ENCODE measurements at regions not wholly inside any gene's neighbourhood (a gene's known extent, or its start where the extent isn't known, plus 50 kb on each side); places are given as distances from the start of the nearest gene placed in this dataset.
A peak's percentile ranks its signal among the peaks of the same experiment; 100 is the strongest.
"Not testable (repeated sequence)": the region's sequence is repeated elsewhere in the genome, so short reads cannot be mapped to it uniquely, and the experiment has no call there.

DNA sequence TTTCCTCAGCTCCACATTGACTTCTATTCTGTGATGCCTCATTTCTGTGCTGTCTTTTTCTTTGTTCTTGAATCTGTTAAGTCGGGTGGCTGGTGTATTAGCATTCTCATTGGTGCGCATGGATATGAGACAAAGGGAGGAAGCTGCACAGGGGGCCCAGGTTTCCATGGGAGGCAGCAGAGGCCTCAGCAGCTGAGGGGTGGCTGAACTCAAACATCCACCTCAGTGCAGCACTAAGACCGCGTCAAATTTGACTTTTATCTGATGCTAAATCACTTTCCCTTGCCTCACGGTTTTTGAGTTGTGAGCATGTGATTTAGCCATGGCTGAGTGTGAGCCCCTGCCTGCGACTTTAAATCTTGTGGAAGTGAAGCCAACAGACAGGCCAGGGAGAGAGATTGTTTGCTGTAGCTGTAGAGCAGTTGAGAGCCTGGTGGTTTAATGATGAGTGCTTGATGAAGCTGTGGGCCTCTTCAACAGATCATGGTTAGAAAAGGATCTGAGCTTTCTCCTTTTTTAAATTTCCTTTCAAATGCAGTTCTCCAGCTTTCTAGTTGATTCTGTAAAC, 193.3 kb upstream of the ZNF804B start:
- TF ChIP-seq, protein P1, sequence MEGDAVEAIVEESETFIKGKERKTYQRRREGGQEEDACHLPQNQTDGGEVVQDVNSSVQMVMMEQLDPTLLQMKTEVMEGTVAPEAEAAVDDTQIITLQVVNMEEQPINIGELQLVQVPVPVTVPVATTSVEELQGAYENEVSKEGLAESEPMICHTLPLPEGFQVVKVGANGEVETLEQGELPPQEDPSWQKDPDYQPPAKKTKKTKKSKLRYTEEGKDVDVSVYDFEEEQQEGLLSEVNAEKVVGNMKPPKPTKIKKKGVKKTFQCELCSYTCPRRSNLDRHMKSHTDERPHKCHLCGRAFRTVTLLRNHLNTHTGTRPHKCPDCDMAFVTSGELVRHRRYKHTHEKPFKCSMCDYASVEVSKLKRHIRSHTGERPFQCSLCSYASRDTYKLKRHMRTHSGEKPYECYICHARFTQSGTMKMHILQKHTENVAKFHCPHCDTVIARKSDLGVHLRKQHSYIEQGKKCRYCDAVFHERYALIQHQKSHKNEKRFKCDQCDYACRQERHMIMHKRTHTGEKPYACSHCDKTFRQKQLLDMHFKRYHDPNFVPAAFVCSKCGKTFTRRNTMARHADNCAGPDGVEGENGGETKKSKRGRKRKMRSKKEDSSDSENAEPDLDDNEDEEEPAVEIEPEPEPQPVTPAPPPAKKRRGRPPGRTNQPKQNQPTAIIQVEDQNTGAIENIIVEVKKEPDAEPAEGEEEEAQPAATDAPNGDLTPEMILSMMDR (IDR thresholded peaks at IDR 0.05; ENCODE audit: low read depth, low read length), result no peak
- H3K27ac ChIP-seq, result no peak overlapping the region
- H3K36me3 ChIP-seq, result no peaks in the 10 kb centered on the region
- DNase-seq (ENCODE audit: low read depth in 1 of 2, low spot score in 1 of 2), result no peak
- H3K4me1 ChIP-seq (ENCODE audit: low read depth), result peaks cover 14% of the 10 kb centered on the region
- H3K9me3 ChIP-seq (ENCODE audit: low read depth), result no peaks in the 10 kb centered on the region
- no peaks in the 10 kb centered on the region for H3K27me3 ChIP-seq
- H3K4me3 ChIP-seq, result no peak overlapping the region

GRCh38 chr7:88565401-88565800, 194.1 kb upstream of the ZNF804B start:
- peaks cover 14% of the 10 kb centered on the region for H3K4me1 ChIP-seq (ENCODE audit: low read depth)
- H3K4me3 ChIP-seq, result no peak overlapping the region
- no peaks in the 10 kb centered on the region for H3K9me3 ChIP-seq (ENCODE audit: low read depth)
- DNase-seq (ENCODE audit: low read depth in 1 of 2, low spot score in 1 of 2), result no peak
- TF ChIP-seq, protein P1 (IDR thresholded peaks at IDR 0.05; ENCODE audit: low read depth, low read length), result no peak
- H3K36me3 ChIP-seq, result no peaks in the 10 kb centered on the region
- no peak overlapping the region for H3K27ac ChIP-seq
- H3K27me3 ChIP-seq, result no peaks in the 10 kb centered on the region

DNA sequence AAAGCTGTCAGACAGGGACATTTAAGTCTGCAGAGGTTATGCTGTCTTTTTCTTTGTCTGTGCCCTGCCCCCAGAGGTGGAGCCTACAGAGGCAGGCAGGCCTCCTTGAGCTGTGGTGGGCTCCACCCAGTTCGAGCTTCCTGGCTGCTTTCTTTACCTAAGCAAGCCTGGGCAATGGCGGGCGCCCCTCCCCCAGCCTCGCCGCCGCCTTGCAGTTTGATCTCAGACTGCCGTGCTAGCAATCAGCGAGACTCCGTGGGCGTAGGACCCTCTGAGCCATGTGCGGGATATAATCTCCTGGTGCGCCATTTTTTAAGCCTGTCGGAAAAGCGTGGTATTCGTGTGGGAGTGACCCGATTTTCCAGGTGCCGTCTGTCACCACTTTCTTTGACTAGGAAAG, 203.1 kb upstream of the ZNF804B start:
- H3K27me3 ChIP-seq; DNase-seq (ENCODE audit: low read depth in 1 of 2, low spot score in 1 of 2); H3K36me3 ChIP-seq: not testable (repeated sequence)

GRCh38 chr7:88554847-88555246, 204.7 kb upstream of the ZNF804B start:
- not testable (repeated sequence) for H3K36me3 ChIP-seq; H3K9me3 ChIP-seq (ENCODE audit: low read depth); H3K4me3 ChIP-seq; DNase-seq (ENCODE audit: low read depth in 1 of 2, low spot score in 1 of 2); H3K27me3 ChIP-seq; H3K27ac ChIP-seq; H3K4me1 ChIP-seq (ENCODE audit: low read depth)

More for the DNA sequence above, 203.1 kb upstream of the ZNF804B start:
- not testable (repeated sequence) for H3K9me3 ChIP-seq (ENCODE audit: low read depth); H3K27ac ChIP-seq; H3K4me3 ChIP-seq; H3K4me1 ChIP-seq (ENCODE audit: low read depth)

DNA sequence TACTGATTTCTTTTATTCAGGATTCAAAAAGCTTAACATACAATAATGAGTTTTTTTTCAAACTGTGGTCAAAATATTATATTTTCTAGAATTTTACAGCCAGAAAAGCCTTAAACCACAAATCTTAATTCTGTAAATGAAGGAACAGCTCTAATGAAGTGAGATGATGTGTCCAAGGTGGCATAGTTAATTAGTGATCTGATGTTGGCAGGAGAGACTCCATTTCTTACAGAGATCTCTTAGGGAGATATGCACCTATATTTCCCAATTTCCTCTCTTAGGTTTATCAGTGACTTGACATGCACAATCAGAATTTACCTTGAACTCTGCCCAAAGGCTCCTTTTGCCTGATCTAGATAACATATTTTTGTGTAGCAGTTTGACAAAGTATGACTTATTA, 211.1 kb upstream of the ZNF804B start:
- H3K9me3 ChIP-seq (ENCODE audit: low read depth), result no peaks in the 10 kb centered on the region
- no peaks in the 10 kb centered on the region for H3K36me3 ChIP-seq
- H3K27ac ChIP-seq, result no peak overlapping the region
- DNase-seq (ENCODE audit: low read depth in 1 of 2, low spot score in 1 of 2), result no peak
- H3K4me3 ChIP-seq, result no peak overlapping the region
- H3K27me3 ChIP-seq, result no peaks in the 10 kb centered on the region
- TF ChIP-seq, protein P1 (IDR thresholded peaks at IDR 0.05; ENCODE audit: low read depth, low read length), result no peak
- H3K4me1 ChIP-seq (ENCODE audit: low read depth), result no peaks in the 10 kb centered on the region

DNA sequence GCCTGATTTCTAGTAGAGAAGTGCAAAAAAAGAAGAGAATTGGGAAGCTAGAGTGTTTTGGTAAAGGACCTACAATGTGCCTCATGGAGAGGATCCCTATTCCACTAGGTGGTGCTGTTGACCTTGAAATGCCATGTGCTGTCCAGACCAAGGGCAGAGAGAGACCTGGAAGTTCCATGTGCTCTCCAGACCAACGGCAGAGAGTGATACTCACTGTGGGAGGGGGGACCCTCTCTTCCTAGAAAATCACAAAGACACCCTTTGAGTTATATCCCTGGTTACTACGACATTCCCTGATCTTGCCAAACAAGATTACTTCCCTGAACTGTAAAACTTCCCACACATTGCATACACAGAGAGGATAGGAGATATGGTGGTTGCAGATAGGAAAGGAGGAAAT, 212.7 kb upstream of the ZNF804B start:
- peak; percentile 8 to 34 for DNase-seq (ENCODE audit: low read depth in 1 of 2, low spot score in 1 of 2)
- H3K9me3 ChIP-seq (ENCODE audit: low read depth), result no peaks in the 10 kb centered on the region
- no peaks in the 10 kb centered on the region for H3K36me3 ChIP-seq
- TF ChIP-seq, protein P1 (IDR thresholded peaks at IDR 0.05; ENCODE audit: low read depth, low read length), result peak; percentile 18
- H3K4me1 ChIP-seq (ENCODE audit: low read depth), result no peaks in the 10 kb centered on the region
- no peak overlapping the region for H3K27ac ChIP-seq
- no peaks in the 10 kb centered on the region for H3K27me3 ChIP-seq
- H3K4me3 ChIP-seq, result no peak overlapping the region

DNA sequence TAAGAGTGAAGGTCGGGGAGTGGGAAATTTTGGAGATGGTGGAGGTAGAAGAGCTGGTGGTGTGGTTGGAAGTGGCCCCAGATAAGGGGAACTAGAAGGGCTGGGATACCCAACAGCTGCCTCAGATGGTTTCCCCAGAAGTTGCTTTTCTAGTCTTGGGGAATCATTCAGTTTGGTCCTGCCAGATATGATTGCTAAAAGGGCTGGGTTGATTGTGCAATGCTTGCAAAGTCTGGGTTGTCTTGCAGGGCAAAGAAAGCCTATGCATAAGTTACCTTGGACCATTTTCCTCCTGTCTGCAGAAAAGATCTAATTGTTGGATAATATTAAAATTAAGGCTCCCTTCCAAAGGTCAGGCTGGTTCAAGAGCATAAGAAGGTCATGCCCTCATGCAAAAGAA, 213.8 kb upstream of the ZNF804B start:
- Histone ChIP-seq H3K27ac (no peak overlapping the region), H3K4me3 (no peak overlapping the region), H3K4me1 (ENCODE audit: low read depth) (no peaks in the 10 kb centered on the region), H3K27me3 (no peaks in the 10 kb centered on the region), H3K36me3 (no peaks in the 10 kb centered on the region), H3K9me3 (ENCODE audit: low read depth) (no peaks in the 10 kb centered on the region)
- DNase-seq (ENCODE audit: low read depth in 1 of 2, low spot score in 1 of 2), result no peak
- TF ChIP-seq, protein P1 (IDR thresholded peaks at IDR 0.05; ENCODE audit: low read depth, low read length), result no peak
